WERI-Rb-1 (cell line): ENCODE measurements at regions not wholly inside any gene's neighbourhood (a gene's known extent, or its start where the extent isn't known, plus 50 kb on each side); places are given as distances from the start of the nearest gene placed in this dataset.

ENCODE experiments used
- DNase-seq: peaks from one replicate; pipeline ENCODE4 v3.0.0-alpha.2; 2020
- H3K27ac ChIP-seq: fragments of 250-450 bp; sonication (Bioruptor Pico); 2 replicates; pipeline ENCODE4 v1.5.1; 2020; ENCODE audit warnings: mild to moderate bottlenecking, moderate library complexity
- H3K27me3 ChIP-seq: fragments of 250-450 bp; sonication (Bioruptor Pico); 2 replicates; pipeline ENCODE4 v1.5.1; 2021; ENCODE audit warnings: mild to moderate bottlenecking, low read depth, moderate library complexity; ENCODE audit not compliant: insufficient read depth, severe bottlenecking
- H3K36me3 ChIP-seq: fragments of 250-450 bp; sonication (Bioruptor Pico); 2 replicates; pipeline ENCODE4 v1.5.1; 2020; ENCODE audit warnings: mild to moderate bottlenecking, moderate library complexity
- H3K4me3 ChIP-seq: 2 replicates; pipeline ENCODE4 v1.5.1; 2011; ENCODE audit warnings: low read depth, mild to moderate bottlenecking, control low read depth, low read length
- H3K9me3 ChIP-seq: fragments of 250-450 bp; sonication (Bioruptor Pico); 2 replicates; pipeline ENCODE4 v1.5.1; 2021; ENCODE audit warnings: mild to moderate bottlenecking, moderate library complexity; ENCODE audit not compliant: severe bottlenecking
- TF ChIP-seq, protein P1 (sequence below): IDR thresholded peaks from 2 replicates; pipeline ENCODE4 v1.5.1; 2011; ENCODE audit warnings: low read depth, mild to moderate bottlenecking, control low read depth, inconsistent platforms, low read length

DNA sequence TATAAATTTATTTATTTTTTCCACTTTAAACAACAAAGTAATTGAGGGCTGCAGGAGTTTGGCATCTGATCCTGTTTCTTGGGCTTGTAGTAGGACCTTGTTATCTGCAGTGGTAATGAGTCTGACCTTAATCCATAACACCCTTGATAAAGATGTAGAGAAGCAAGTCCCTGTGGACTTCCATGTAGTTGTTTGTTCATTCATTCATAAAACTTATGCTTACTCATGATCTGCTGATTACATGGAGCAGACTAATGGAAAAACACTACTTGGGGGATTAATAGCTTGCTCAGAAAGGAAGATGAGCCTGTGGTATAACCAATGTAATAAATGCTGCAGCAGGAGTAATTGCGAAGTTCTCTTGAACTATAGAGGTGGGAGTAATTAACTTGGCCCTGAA is 271.5 kb upstream of the TBL1XR1 start:
- H3K36me3 ChIP-seq = no peaks in the 10 kb centered on the region
- no peaks in the 10 kb centered on the region for H3K9me3 ChIP-seq
- no peak overlapping the region for H3K27ac ChIP-seq
- H3K4me3 ChIP-seq = no peak overlapping the region
- no peaks in the 10 kb centered on the region for H3K27me3 ChIP-seq
- TF ChIP-seq, protein P1, sequence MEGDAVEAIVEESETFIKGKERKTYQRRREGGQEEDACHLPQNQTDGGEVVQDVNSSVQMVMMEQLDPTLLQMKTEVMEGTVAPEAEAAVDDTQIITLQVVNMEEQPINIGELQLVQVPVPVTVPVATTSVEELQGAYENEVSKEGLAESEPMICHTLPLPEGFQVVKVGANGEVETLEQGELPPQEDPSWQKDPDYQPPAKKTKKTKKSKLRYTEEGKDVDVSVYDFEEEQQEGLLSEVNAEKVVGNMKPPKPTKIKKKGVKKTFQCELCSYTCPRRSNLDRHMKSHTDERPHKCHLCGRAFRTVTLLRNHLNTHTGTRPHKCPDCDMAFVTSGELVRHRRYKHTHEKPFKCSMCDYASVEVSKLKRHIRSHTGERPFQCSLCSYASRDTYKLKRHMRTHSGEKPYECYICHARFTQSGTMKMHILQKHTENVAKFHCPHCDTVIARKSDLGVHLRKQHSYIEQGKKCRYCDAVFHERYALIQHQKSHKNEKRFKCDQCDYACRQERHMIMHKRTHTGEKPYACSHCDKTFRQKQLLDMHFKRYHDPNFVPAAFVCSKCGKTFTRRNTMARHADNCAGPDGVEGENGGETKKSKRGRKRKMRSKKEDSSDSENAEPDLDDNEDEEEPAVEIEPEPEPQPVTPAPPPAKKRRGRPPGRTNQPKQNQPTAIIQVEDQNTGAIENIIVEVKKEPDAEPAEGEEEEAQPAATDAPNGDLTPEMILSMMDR = no peak
- no peak for DNase-seq

DNA sequence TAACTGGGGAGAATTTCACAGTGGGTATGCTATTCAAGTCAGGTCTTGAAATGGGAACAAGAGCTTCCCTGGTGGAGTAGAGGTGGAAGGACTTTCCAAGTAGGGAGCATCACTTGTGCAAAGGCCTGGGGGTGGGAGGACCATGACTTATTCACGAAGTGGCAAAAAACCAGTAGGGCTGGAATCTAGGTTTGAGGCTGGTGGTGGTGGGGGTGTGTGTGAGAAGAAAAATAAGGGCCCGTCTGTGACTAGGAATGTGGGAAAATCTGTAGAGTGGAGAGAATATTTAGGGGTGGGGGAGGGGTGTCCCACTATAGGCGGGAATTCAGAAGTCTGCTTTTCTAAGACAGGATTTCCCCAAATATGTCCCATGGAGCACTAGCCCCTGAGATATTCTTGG is 271.9 kb upstream of the TBL1XR1 start:
- Histone ChIP-seq H3K27me3 (no peaks in the 10 kb centered on the region), H3K9me3 (no peaks in the 10 kb centered on the region), H3K4me3 (no peak overlapping the region), H3K27ac (no peak overlapping the region), H3K36me3 (no peaks in the 10 kb centered on the region)
- TF ChIP-seq, protein P1 = no peak
- DNase-seq = no peak

DNA sequence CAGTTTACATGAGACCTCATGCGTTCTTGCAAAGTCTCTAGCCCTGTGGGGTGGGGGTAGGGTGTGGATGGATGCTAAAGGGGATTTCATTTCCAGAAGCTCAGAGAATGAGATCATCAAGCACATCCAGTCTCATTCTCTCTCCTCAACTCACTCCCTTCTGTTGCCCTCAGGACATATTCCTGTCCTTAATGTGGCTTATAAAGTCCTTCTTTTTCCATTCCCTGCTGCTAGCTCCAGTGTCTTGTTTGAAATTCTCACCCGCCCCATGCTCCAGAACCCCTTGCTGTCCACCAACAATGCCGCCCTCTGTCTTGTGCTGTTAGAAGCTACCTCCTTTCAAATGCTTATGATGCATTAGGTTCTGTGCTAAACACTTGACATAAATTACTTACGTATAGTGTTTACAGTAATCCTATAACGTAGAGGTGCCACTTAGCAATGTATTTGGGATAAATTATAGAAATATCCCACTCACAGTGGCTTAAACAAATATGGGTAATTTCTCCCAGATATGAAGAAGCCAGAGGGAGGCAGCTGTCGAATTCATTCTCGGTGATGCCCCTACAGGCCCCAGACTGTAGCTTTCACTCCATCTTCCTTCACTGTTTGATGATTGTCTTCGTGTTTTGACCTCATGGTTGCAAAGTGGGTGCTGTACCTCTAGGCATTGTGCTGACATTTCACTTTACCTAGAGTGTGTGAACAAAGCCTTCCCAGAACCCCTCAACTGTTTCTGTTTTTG is 273.1 kb upstream of the TBL1XR1 start:
- Histone ChIP-seq H3K27me3 (no peaks in the 10 kb centered on the region), H3K27ac (no peak overlapping the region), H3K36me3 (no peaks in the 10 kb centered on the region), H3K9me3 (no peaks in the 10 kb centered on the region), H3K4me3 (no peak overlapping the region)
- TF ChIP-seq, protein P1 = no peak
- DNase-seq = no peak

DNA sequence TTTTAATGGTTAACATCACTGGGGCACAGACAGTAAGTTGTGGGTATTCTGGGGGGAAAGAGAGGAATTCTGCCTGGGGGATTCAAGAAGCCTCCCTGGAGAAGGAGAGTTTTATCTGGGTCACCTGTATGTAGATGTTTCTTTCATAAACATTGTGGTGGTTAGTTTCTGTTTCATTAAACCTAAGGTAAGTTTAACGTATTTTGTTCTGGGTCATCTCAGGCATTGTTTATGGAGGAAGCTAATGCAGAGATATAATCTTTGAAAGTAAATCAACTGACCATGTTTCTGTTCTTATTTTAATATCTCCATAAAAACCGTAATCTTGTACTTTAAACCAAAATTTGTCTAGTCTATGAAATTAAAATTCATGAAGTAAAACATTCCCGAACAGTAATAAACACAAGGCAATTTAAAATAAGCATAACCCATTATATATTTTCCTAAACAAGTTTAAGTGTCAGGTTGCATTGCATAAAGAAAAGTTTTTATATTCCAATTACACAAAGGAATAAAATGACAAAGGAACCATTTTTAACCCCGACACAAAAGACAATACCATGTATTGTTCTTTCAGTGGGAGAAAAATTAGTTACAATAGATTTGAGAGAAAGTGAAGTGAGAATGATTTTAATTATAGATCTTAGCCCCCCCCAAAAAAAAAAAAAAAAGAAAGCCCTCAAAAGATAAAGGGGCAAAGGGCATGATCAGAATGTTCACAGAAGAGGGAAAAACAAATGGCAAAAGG is 274.6 kb upstream of the TBL1XR1 start:
- TF ChIP-seq, protein P1 = no peak
- no peaks in the 10 kb centered on the region for H3K27me3 ChIP-seq
- no peaks in the 10 kb centered on the region for H3K9me3 ChIP-seq
- no peak for DNase-seq
- H3K4me3 ChIP-seq = no peak overlapping the region
- no peaks in the 10 kb centered on the region for H3K36me3 ChIP-seq
- H3K27ac ChIP-seq = no peak overlapping the region

DNA sequence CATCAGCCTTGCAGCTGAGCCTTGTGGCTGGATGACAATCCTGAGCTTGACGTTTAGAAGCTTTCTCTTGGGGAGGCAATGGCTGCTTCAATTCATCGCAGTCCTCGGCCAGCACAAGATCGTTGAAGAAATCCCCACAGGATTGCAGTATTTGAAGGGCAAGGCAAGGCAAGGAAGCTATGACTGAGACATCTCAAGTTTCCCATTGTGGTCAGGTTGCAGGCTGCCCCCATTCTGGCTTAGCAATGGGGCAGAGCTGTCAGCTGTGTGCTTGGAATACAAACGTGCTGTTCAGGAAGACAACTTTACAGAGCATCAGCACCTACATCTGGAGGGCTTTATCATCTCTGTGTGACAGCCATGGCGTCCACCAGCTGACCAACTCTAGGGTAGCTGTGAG is 275.9 kb upstream of the TBL1XR1 start:
- Histone ChIP-seq H3K27me3 (no peaks in the 10 kb centered on the region), H3K9me3 (no peaks in the 10 kb centered on the region), H3K4me3 (no peak overlapping the region), H3K36me3 (no peaks in the 10 kb centered on the region), H3K27ac (no peak overlapping the region)
- TF ChIP-seq, protein P1 = no peak
- DNase-seq = no peak
